Left cardiac atrium (tissue), 4 donors: ENCODE measurements at regions not wholly inside any gene's neighbourhood (a gene's known extent, or its start where the extent isn't known, plus 50 kb on each side); places are given as distances from the start of the nearest gene placed in this dataset.

Experiments used
- ATAC-seq, 2 donors: fragments of 200-7000 bp; cut with Tn5 transposase; one replicate each; pipeline ENCODE4 v1.9.1; 2020; ENCODE audit warnings: mild to moderate bottlenecking in 2 of 2, moderate library complexity in 2 of 2
- DNase-seq: peaks from one replicate; pipeline ENCODE4 v3.0.0-alpha.2; 2020
- intact Hi-C, 2 donors: fragments of 100-400 bp; cut with DNase I; formaldehyde crosslinking; loops; one replicate each; pipeline versions ENCODE4 v1.14.1 to v1.15.1; 2022 to 2023
- donor health status: DM: no; HTN: yes; CAD: no.
- donor health status: DM: no; HTN: yes; CAD: no; lungs with severe emphysema.
- donor health status: DM: yes; HTN: yes; CAD: no.
- donor health status: Dilated cardiomyopathy.

- DNase-seq (no peak), ATAC-seq (no peak)
- intact Hi-C loops, result loop anchor here in 1 of 2 donors (10.0 kb wide), 1 partner anchor 353 kb away; no protein-coding TSS in a partner anchor
These were observed 446.9 kb downstream of the KIF20B start for GRCh38 chr10:90148116-90148855.

GRCh38 chr10:90149563-90149962 is 448.2 kb downstream of the KIF20B start:
- intact Hi-C loops, result loop anchor here in 1 of 2 donors (10.0 kb wide), 1 partner anchor 355 kb away; no protein-coding TSS in a partner anchor
- DNase-seq (no peak), ATAC-seq (no peak)

GRCh38 chr10:90162271-90162853 is 461.0 kb downstream of the KIF20B start:
- intact Hi-C loops, result no loop called here
- ATAC-seq (no peak), DNase-seq (no peak)

- intact Hi-C loops, result no loop called here
- ATAC-seq (peak in 1 of 2 donors; percentile 69), DNase-seq (no peak)
These were observed 466.0 kb downstream of the KIF20B start for GRCh38 chr10:90167174-90168064.

- intact Hi-C loops, result no loop called here
- no peak for DNase-seq
- no peak for ATAC-seq
These were observed 466.9 kb downstream of the KIF20B start for GRCh38 chr10:90168244-90168643.

- ATAC-seq (no peak), DNase-seq (no peak)
- intact Hi-C loops, result no loop called here
These were observed 469.8 kb downstream of the KIF20B start for GRCh38 chr10:90171014-90171722.

- DNase-seq (no peak), ATAC-seq (no peak)
- intact Hi-C loops, result no loop called here
These were observed 473.1 kb downstream of the KIF20B start for GRCh38 chr10:90174531-90174930.

GRCh38 chr10:90175161-90175681 is 473.8 kb downstream of the KIF20B start:
- DNase-seq (peak; percentile 21), ATAC-seq (peak; percentile 81 to 82)

GRCh38 chr10:90179696-90180407 is 478.5 kb downstream of the KIF20B start:
- peak in 1 of 2 donors; percentile 94 for ATAC-seq
- intact Hi-C loops, result no loop called here
- DNase-seq, result peak; percentile 30

More at GRCh38 chr10:90175161-90175681, 473.8 kb downstream of the KIF20B start:
- intact Hi-C loops, result no loop called here

GRCh38 chr10:90180886-90181691 is 479.7 kb downstream of the KIF20B start:
- no peak for ATAC-seq
- intact Hi-C loops, result no loop called here
- DNase-seq, result no peak

- DNase-seq, result no peak
- ATAC-seq, result no peak
- intact Hi-C loops, result no loop called here
These were observed 491.4 kb downstream of the KIF20B start for GRCh38 chr10:90192825-90193224.

- intact Hi-C loops, result no loop called here
- DNase-seq (no peak), ATAC-seq (peak in 1 of 2 donors; percentile 41)
These were observed 492.0 kb downstream of the KIF20B start for GRCh38 chr10:90193240-90193985.

GRCh38 chr10:90195288-90195840 is 494.0 kb downstream of the KIF20B start:
- intact Hi-C loops, result no loop called here
- DNase-seq (no peak), ATAC-seq (no peak)

GRCh38 chr10:90197766-90198165 is 496.4 kb downstream of the KIF20B start:
- intact Hi-C loops, result no loop called here
- DNase-seq, result no peak
- peak in 1 of 2 donors; percentile 53 for ATAC-seq

GRCh38 chr10:90199093-90199492 is 497.7 kb downstream of the KIF20B start:
- DNase-seq (no peak), ATAC-seq (no peak)
- intact Hi-C loops, result no loop called here

- intact Hi-C loops, result no loop called here
- ATAC-seq (no peak), DNase-seq (no peak)
These were observed 498.1 kb downstream of the KIF20B start for GRCh38 chr10:90199513-90199912.
